Inferior parietal cortex (tissue), 1 donor: ENCODE measurements at regions not wholly inside any gene's neighbourhood (a gene's known extent, or its start where the extent isn't known, plus 50 kb on each side); places are given as distances from the start of the nearest gene placed in this dataset.
"Not testable (repeated sequence)": the region's sequence is repeated elsewhere in the genome, so short reads cannot be mapped to it uniquely, and the experiment has no call there.

ENCODE experiments used
- DNase-seq: peaks from one replicate; pipeline ENCODE4 v3.0.0-alpha.2; 2016; ENCODE audit errors: extremely low spot score

GRCh38 chr18:75754433-75754832 lies 326.9 kb upstream of the SMIM21 start:
- DNase-seq = no peak

DNA sequence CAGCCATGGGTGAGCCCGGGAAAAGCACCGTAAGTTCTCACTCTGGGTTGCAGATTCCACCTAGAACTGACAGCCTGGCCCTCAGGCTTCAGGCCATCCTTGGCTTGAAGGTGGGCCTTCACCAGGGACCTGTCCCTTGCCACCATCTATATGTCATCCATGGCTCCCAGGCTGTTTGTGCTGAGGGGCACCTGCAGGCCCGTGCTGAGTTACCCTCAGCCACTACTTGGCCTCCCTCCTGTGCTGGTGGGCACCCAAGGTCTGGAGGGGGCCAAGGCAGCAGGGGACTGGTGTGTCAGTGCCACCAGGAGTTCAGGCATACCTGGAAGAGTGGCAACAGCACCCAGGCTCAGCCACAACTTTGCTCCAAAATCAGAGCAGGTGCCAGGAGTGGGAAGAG lies 326.2 kb upstream of the SMIM21 start:
- no peak for DNase-seq

GRCh38 chr18:75752740-75753263 lies 325.3 kb upstream of the SMIM21 start:
- DNase-seq = no peak

DNA sequence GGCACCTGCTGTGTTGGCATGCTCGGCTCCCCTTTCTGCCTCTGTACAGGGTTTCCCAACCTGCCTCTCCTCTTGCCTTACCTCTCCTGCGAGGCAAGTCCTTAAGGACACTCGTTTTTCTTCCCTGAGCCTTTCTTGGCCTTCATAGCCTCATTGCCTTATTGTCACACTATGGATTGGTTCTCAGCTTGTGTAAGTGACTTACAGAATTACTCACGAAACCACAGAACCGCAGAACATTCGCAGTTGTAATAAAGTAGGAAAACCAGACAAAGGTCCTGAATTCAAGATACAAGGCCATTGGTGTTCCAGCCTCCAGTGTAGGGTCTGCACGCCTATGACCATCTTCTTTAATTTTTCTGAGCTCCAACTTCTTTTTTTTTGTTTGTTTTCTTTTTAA lies 317.6 kb upstream of the SMIM21 start:
- DNase-seq = no peak

DNA sequence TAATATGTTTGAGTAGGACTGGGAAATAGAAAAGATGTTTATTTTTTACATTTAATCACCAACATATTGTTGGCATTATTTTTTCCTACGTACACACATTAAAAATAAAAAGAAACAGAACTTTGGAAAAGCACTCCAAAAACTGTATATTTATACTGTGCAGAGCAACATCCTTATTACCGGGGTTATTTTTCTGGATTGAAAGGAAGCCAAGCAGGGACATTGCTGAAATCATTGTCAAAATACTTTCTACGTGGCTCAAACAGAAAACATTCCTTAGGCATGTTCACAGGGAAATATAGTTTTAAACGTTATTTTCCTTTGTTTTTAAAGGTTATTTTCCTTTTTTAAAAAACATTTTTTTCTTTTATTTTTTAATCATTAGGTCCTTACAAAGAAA lies 315.0 kb upstream of the SMIM21 start:
- no peak for DNase-seq

DNA sequence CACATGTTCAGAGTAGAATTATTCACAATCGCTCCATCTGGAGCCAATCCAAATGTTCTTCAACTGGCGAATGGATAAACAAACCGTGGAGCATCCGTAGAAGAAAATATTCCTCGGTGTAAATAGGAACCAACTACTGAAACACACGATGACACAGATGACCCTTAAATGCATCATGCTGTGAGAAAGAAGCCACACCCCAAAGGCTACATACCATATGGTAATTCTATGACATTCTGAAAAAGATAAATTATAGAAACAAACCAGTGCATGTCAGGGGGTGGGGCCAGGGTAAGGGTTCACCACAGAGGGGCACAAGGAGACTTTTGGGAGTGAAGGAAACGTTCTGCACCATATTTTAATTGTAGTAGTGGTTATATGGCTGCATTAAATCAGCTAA lies 312.2 kb upstream of the SMIM21 start:
- no peak for DNase-seq

DNA sequence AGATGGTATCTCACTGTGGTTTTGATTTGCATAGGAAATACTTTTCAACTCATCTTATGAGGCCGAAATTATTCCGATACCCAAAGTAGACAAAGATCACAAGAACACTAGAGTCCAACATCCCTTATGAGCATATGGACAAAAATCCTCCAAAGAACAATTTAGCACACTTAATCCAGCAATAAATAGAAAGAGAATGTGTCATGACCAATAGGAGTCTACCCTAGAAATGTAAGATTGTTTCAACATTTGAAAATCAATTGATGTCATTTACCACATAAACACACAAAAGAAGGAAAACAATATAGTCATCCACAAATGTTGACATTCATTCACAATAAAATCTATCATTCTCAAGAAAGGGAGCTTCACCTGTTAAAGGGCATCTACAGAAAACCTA lies 307.8 kb upstream of the SMIM21 start:
- DNase-seq = no peak

DNA sequence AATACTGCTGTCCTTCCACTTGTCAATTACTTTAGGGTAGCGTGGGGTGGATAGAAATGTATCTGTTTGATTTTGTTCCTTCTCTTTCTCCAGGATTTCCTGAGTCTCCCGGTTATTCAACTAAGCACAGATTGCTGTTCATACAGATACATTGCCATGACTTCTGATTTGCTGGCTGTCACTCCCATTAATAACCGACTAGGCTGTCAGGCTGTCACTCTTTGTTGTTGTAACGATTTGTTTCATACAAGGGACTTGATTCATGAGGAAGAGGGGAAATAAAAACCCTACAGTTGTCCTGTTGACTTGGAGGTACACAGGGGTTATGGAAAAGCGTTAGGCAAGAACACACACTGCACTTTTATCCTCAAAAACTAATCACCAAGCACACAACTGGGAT lies 302.7 kb upstream of the SMIM21 start:
- no peak for DNase-seq

- DNase-seq = no peak
Observed at GRCh38 chr18:75728621-75729020, 301.1 kb upstream of the SMIM21 start.

- DNase-seq = peak; percentile 47
Observed at GRCh38 chr18:75727456-75727855, 300.0 kb upstream of the SMIM21 start.

- no peak for DNase-seq
Observed at GRCh38 chr18:75723521-75724340, 296.2 kb upstream of the SMIM21 start.

DNA sequence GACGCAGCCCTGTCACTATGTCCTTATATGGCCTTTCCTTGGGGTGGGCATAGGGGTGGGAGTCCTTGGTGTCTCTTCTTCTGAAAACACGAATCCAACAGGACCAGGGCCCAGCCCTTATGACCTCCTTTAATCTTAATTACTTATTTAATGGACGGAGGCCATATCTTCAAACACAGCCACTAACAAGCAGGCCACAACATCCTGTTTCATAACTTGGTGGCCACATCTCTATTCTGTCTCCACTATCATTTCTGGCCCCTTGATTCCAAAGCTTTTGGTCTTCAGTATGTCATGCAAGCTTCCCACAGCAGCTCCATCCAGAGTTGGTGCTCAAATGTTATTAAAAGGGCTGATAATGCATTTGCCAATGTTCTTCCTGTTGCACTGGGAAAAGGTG lies 287.3 kb upstream of the SMIM21 start:
- DNase-seq = no peak

- DNase-seq = not testable (repeated sequence)
Observed at GRCh38 chr18:75712124-75712867, 284.8 kb upstream of the SMIM21 start.

DNA sequence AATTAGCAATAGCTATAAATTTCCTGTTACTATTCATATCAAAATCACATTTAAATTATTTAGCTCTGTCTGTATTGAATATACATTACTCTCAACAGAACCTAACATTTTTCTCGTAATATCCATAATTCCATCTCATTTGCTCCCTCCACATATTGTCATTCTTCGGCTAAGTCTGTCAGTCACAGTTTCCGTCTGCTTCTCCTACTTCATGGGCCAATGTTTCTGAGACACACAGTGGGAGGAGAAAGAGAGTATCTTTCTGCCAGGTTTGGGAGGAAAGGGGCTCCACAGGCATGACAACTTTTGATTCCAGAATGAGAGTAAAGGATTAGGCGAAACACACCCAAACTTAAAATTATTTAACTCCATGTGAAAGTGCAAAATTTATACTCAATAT lies 273.1 kb upstream of the SMIM21 start:
- no peak for DNase-seq

DNA sequence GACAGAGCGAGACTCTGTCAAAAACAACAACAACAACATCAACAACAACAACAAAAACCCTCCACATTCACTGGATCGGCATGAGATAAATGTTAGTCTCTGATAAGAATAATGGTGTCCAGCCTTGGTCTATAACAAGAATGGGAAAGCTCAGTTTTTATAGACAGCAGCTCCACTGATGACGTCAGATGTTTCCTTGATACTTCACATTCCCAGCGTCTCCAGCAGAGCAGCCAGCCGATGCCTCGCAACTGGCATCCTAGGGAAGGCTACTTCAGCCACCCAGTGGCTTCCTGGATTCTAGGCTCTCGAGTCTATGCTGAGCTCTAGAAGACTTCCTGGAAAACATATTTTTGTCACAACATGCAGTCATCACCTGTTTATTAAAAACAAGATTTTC lies 271.4 kb upstream of the SMIM21 start:
- DNase-seq = no peak

DNA sequence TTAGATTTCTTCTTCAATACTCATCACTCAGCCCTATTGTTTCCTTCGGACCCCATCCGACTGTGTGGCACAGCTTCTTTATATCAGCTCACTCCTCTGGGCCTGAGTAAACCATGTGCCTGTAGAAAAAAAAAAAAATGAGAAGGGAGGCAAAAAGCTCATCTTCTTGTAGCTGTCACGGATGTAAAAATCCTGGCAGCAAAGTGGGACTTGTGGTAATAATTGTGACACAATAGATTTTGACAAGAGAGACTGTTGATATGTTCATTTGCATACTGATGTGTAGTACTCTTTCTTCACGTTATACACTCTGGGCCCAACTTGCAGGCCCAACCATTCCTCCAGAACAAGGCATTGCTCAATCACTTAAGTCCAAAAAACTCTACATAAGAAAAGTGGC lies 270.0 kb upstream of the SMIM21 start:
- no peak for DNase-seq

GRCh38 chr18:75696391-75696790 lies 268.9 kb upstream of the SMIM21 start:
- DNase-seq = no peak

GRCh38 chr18:75694292-75694691 lies 266.8 kb upstream of the SMIM21 start:
- no peak for DNase-seq

DNA sequence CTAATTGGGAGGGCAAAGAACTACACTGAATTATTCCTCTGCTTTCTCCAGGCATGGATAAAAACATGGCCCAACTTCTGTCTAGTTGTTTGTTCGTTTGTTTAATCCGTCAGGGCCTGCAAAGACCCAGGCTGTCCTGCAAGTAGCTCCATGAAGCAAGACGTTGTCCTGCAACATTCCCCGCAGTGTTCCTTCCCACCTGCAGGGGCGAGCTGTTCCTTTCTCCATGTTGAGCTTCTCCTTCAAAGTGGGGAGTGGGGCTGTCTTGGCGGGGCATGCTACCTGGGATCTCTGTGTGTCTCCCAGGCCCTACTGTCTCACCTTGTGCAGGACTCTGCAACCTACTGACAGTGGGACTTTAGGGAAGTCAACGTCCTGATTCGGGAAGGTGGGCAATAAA lies 264.0 kb upstream of the SMIM21 start:
- no peak for DNase-seq

- DNase-seq = not testable (repeated sequence)
Observed at GRCh38 chr18:75690283-75690682, 262.8 kb upstream of the SMIM21 start.

- DNase-seq = no peak
Observed at GRCh38 chr18:75687626-75688025, 260.1 kb upstream of the SMIM21 start.

- DNase-seq = no peak
Observed at GRCh38 chr18:75683426-75683825, 255.9 kb upstream of the SMIM21 start.

DNA sequence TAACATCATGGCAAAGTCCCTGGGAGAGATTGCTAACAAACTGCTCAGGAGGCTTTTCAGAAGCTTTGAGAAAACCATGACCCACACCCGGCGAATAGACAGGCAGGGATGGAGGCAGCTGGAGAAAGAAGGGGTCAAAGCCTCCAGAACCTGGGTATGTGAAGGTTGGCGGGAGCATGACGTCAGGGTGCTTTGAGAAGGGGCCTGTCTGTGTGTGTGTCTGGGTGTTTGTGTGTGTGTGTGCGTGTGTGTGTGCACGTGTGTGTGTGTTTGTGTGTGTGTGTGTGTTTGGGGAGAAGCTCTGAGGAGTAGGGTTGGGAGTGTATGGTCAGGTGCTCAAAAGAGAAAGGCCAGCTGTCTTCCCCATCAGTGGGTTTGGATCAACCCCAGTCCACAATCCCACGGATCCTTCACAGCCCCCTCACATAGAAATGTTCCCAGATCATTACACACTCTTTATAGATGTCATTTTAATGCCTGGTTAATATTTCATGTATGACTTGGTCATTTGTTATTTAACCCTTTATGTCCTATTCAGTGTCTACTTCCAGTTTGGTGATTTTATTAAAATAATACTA lies 254.1 kb upstream of the SMIM21 start:
- DNase-seq = no peak
